ENCODE measurements at regions not wholly inside any gene's neighbourhood (a gene's known extent, or its start where the extent isn't known, plus 50 kb on each side); places are given as distances from the start of the nearest gene placed in this dataset.

GRCh38 chr13:73310366-73310765 lies 251.6 kb downstream of the KLF5 start:
- no peaks in the 10 kb centered on the region for H3K27me3 Mint-ChIP-seq (ENCODE audit: insufficient read depth, unreplicated experiment)
- no peaks in the 10 kb centered on the region for H3K36me3 Mint-ChIP-seq (ENCODE audit: insufficient read depth, unreplicated experiment)
- no peak overlapping the region for H3K27ac Mint-ChIP-seq (ENCODE audit: low read depth, unreplicated experiment)
- peaks cover 16% of the 10 kb centered on the region for H3K9me3 Mint-ChIP-seq (ENCODE audit: unreplicated experiment)
- no peak for DNase-seq (ENCODE audit: unreplicated experiment)
- no peak for TF ChIP-seq CTCF (IDR thresholded peaks at IDR 0.05; ENCODE audit: unreplicated experiment)
- no peaks in the 10 kb centered on the region for H3K4me1 Mint-ChIP-seq (ENCODE audit: insufficient read depth, unreplicated experiment)
- H3K4me3 Mint-ChIP-seq (ENCODE audit: unreplicated experiment): no peak overlapping the region
- intact Hi-C loops (cut with micrococcal nuclease): no loop called here
- ChIA-PET CTCF (no interaction called here), POLR2A (no interaction called here)
- BruUV-seq (replicated peaks): no TSS peak

- Mint-ChIP-seq H3K9me3 (ENCODE audit: unreplicated experiment) (peaks cover 8% of the 10 kb centered on the region), H3K4me1 (ENCODE audit: insufficient read depth, unreplicated experiment) (peaks cover 6% of the 10 kb centered on the region), H3K27ac (ENCODE audit: low read depth, unreplicated experiment) (no peak overlapping the region), H3K4me3 (ENCODE audit: unreplicated experiment) (no peak overlapping the region), H3K27me3 (ENCODE audit: insufficient read depth, unreplicated experiment) (no peaks in the 10 kb centered on the region), H3K36me3 (ENCODE audit: insufficient read depth, unreplicated experiment) (peaks cover 7% of the 10 kb centered on the region)
- intact Hi-C loops (cut with micrococcal nuclease): no loop called here
- DNase-seq (ENCODE audit: unreplicated experiment): no peak
- POLR2A ChIA-PET: no interaction called here
- CTCF ChIA-PET: no interaction called here
- TF ChIP-seq CTCF (IDR thresholded peaks at IDR 0.05; ENCODE audit: unreplicated experiment): no peak
- no TSS peak for BruUV-seq (replicated peaks)
These were observed 248.7 kb downstream of the KLF5 start for GRCh38 chr13:73307481-73307880.

GRCh38 chr13:73306688-73307087 lies 247.9 kb downstream of the KLF5 start:
- Mint-ChIP-seq H3K36me3 (ENCODE audit: insufficient read depth, unreplicated experiment) (peaks cover 7% of the 10 kb centered on the region), H3K4me1 (ENCODE audit: insufficient read depth, unreplicated experiment) (peaks cover 6% of the 10 kb centered on the region), H3K27ac (ENCODE audit: low read depth, unreplicated experiment) (no peak overlapping the region), H3K27me3 (ENCODE audit: insufficient read depth, unreplicated experiment) (no peaks in the 10 kb centered on the region), H3K9me3 (ENCODE audit: unreplicated experiment) (peaks cover 8% of the 10 kb centered on the region), H3K4me3 (ENCODE audit: unreplicated experiment) (no peak overlapping the region)
- POLR2A ChIA-PET: interaction anchor here (0.6 kb wide), 3 partner anchors 58 to 321 kb away, joined by 3 to 4 read pairs (median 3); no protein-coding TSS in a partner anchor
- CTCF ChIA-PET: no interaction called here
- DNase-seq (ENCODE audit: unreplicated experiment): no peak
- TF ChIP-seq CTCF (IDR thresholded peaks at IDR 0.05; ENCODE audit: unreplicated experiment): no peak
- BruUV-seq (replicated peaks): no TSS peak
- intact Hi-C loops (cut with micrococcal nuclease): no loop called here

GRCh38 chr13:73304442-73304841 lies 245.6 kb downstream of the KLF5 start:
- no peaks in the 10 kb centered on the region for H3K27me3 Mint-ChIP-seq (ENCODE audit: insufficient read depth, unreplicated experiment)
- no peak overlapping the region for H3K4me3 Mint-ChIP-seq (ENCODE audit: unreplicated experiment)
- no peak for TF ChIP-seq CTCF (IDR thresholded peaks at IDR 0.05; ENCODE audit: unreplicated experiment)
- DNase-seq (ENCODE audit: unreplicated experiment): no peak
- peaks cover 7% of the 10 kb centered on the region for H3K36me3 Mint-ChIP-seq (ENCODE audit: insufficient read depth, unreplicated experiment)
- intact Hi-C loops (cut with micrococcal nuclease): no loop called here
- POLR2A ChIA-PET: interaction anchor here (1.0 to 1.6 kb wide), 6 partner anchors 14 to 64 kb away, joined by 3 to 13 read pairs (median 3); no protein-coding TSS in a partner anchor
- peaks cover 6% of the 10 kb centered on the region for H3K4me1 Mint-ChIP-seq (ENCODE audit: insufficient read depth, unreplicated experiment)
- CTCF ChIA-PET: interaction anchor here (0.7 to 1.3 kb wide), 2 partner anchors 61 to 1257 kb away, joined by 3 to 4 read pairs; no protein-coding TSS in a partner anchor
- no peak overlapping the region for H3K27ac Mint-ChIP-seq (ENCODE audit: low read depth, unreplicated experiment)
- peaks cover 8% of the 10 kb centered on the region for H3K9me3 Mint-ChIP-seq (ENCODE audit: unreplicated experiment)
- TSS peak; percentile 55 for BruUV-seq (replicated peaks)
